ENCODE measurements at regions not wholly inside any gene's neighbourhood (a gene's known extent, or its start where the extent isn't known, plus 50 kb on each side); places are given as distances from the start of the nearest gene placed in this dataset.

- H3K4me3 ChIP-seq (ENCODE audit: low read depth, low read length) = no peak overlapping the region
- no peak for TF ChIP-seq CTCF (conservative IDR thresholded peaks at IDR 0.05; ENCODE audit: low read depth, low read length)
- DNase-seq (ENCODE audit: low read depth) = peak; percentile 60
Measured at GRCh38 chr1:22285549-22286396, 142.9 kb upstream of the WNT4 start.

GRCh38 chr1:22286491-22286890 lies 143.6 kb upstream of the WNT4 start:
- no peak overlapping the region for H3K4me3 ChIP-seq (ENCODE audit: low read depth, low read length)
- DNase-seq (ENCODE audit: low read depth) = no peak
- peak; percentile 9 for TF ChIP-seq CTCF (conservative IDR thresholded peaks at IDR 0.05; ENCODE audit: low read depth, low read length)

GRCh38 chr1:22287273-22287672 lies 144.4 kb upstream of the WNT4 start:
- DNase-seq (ENCODE audit: low read depth) = no peak
- TF ChIP-seq CTCF (conservative IDR thresholded peaks at IDR 0.05; ENCODE audit: low read depth, low read length) = no peak
- H3K4me3 ChIP-seq (ENCODE audit: low read depth, low read length) = no peak overlapping the region

GRCh38 chr1:22287946-22288520 lies 145.1 kb upstream of the WNT4 start:
- no peak for TF ChIP-seq CTCF (conservative IDR thresholded peaks at IDR 0.05; ENCODE audit: low read depth, low read length)
- H3K4me3 ChIP-seq (ENCODE audit: low read depth, low read length) = no peak overlapping the region
- no peak for DNase-seq (ENCODE audit: low read depth)

GRCh38 chr1:22288593-22289241 lies 145.8 kb upstream of the WNT4 start:
- no peak for TF ChIP-seq CTCF (conservative IDR thresholded peaks at IDR 0.05; ENCODE audit: low read depth, low read length)
- H3K4me3 ChIP-seq (ENCODE audit: low read depth, low read length) = no peak overlapping the region
- DNase-seq (ENCODE audit: low read depth) = peak; percentile 28

- DNase-seq (ENCODE audit: low read depth) = peak; percentile 86
- no peak overlapping the region for H3K4me3 ChIP-seq (ENCODE audit: low read depth, low read length)
- TF ChIP-seq CTCF (conservative IDR thresholded peaks at IDR 0.05; ENCODE audit: low read depth, low read length) = no peak
Measured at GRCh38 chr1:22289307-22289995, 146.6 kb upstream of the WNT4 start.

Data from choroid plexus epithelial cell (primary cell).